PC-3 (cell line): ENCODE measurements at regions not wholly inside any gene's neighbourhood (a gene's known extent, or its start where the extent isn't known, plus 50 kb on each side); places are given as distances from the start of the nearest gene placed in this dataset.

Experiments
- ATAC-seq: fragments of 200-7000 bp; cut with Tn5 transposase; 2 replicates; pipeline ENCODE4 v1.9.1; 2020; ENCODE audit warnings: mild to moderate bottlenecking, moderate library complexity
- BruUV-seq: library from RNA; stranded (reverse); fragments of 400-500 nt; replicated peaks from 2 replicates; lab custom pipeline; 2021; lab: Mats Ljungman, UMichigan
- CTCF ChIA-PET: fragments of 300-600 bp; sonication (Branson Sonifier 250); formaldehyde crosslinking; loops from one replicate; lab custom pipeline; 2022; ENCODE audit warnings: antibody characterized with exemption; lab: Charles Lee
- POLR2A ChIA-PET: fragments of 300-600 bp; sonication (Branson Sonifier 250); formaldehyde crosslinking; loops from one replicate; lab custom pipeline; 2022; ENCODE audit warnings: antibody characterized with exemption; ENCODE audit not compliant: unreplicated experiment; lab: Charles Lee
- DNase-seq: peaks from one replicate; pipeline ENCODE4 v3.0.0-alpha.2; 2015
- H2AFZ ChIP-seq: fragments of 300-600 bp; sonication (generic); 2 replicates; pipeline ENCODE4 v1.6.0; 2016; ENCODE audit warnings: antibody characterized with exemption, low read length
- H3F3A ChIP-seq: fragments of 300-600 bp; sonication (generic); one replicate; pipeline ENCODE4 v1.6.0; 2017; ENCODE audit warnings: antibody characterized with exemption, low read length, control low read depth, mild to moderate bottlenecking; ENCODE audit not compliant: unreplicated experiment
- H3K27ac ChIP-seq: fragments of 300-600 bp; sonication (generic); 2 replicates; pipeline ENCODE4 v1.5.1; 2016; ENCODE audit warnings: mild to moderate bottlenecking, low read length
- H3K27me3 ChIP-seq: fragments of 300-600 bp; sonication (generic); 2 replicates; pipeline ENCODE4 v1.6.1; 2016; ENCODE audit warnings: low read length, mixed read lengths
- H3K36me3 ChIP-seq: fragments of 300-600 bp; sonication (generic); 2 replicates; pipeline ENCODE4 v1.6.1; 2016; ENCODE audit warnings: low read depth, mixed run types, low read length, mixed read lengths
- H3K4me1 ChIP-seq: fragments of 300-600 bp; sonication (generic); 2 replicates; pipeline ENCODE4 v1.5.1; 2016; ENCODE audit warnings: low read length; ENCODE audit not compliant: insufficient read depth
- H3K4me2 ChIP-seq: fragments of 300-600 bp; sonication (generic); 2 replicates; pipeline ENCODE4 v1.6.0; 2016; ENCODE audit warnings: low read length
- H3K4me3 ChIP-seq: fragments of 300-600 bp; sonication (generic); 2 replicates; pipeline ENCODE4 v1.5.1; 2016; ENCODE audit warnings: mild to moderate bottlenecking, low read length, mixed read lengths
- H3K79me2 ChIP-seq: fragments of 300-600 bp; sonication (generic); 2 replicates; pipeline ENCODE4 v1.6.1; 2017; ENCODE audit warnings: low read length, mixed read lengths
- H3K9ac ChIP-seq: fragments of 300-600 bp; sonication (generic); 2 replicates; pipeline ENCODE4 v1.6.0; 2016; ENCODE audit warnings: mild to moderate bottlenecking, low read length
- H3K9me2 ChIP-seq: fragments of 300-600 bp; sonication (generic); replicated peaks from 2 replicates; pipeline ENCODE4 v1.6.1; 2016; ENCODE audit warnings: mixed run types, low read length, mixed read lengths
- H3K9me3 ChIP-seq: fragments of 300-600 bp; sonication (generic); 2 replicates; pipeline ENCODE4 v1.6.1; 2016; ENCODE audit warnings: low read length, mixed read lengths
- H4K20me1 ChIP-seq: fragments of 300-600 bp; sonication (generic); 2 replicates; pipeline ENCODE4 v1.6.1; 2016; ENCODE audit warnings: low read length, mixed read lengths
- EZH2 ChIP-seq: fragments of 300-600 bp; sonication (generic); IDR thresholded peaks from one replicate; pipeline ENCODE4 v1.6.1; 2017; ENCODE audit warnings: antibody characterized with exemption, mild to moderate bottlenecking, low read length; ENCODE audit not compliant: unreplicated experiment
- EZH2phosphoT487 ChIP-seq: fragments of 300-600 bp; sonication (generic); IDR thresholded peaks from 2 replicates; pipeline ENCODE4 v1.6.1; 2018; ENCODE audit warnings: mild to moderate bottlenecking, antibody characterized with exemption, low read length, borderline replicate concordance
- intact Hi-C: fragments of 100-400 bp; cut with micrococcal nuclease; formaldehyde crosslinking; loops from 2 replicates; pipeline ENCODE4 v1.9.0; 2023
- TF ChIP-seq, protein P1 (sequence below): fragments of 300-600 bp; sonication (generic); conservative IDR thresholded peaks from 2 replicates; pipeline ENCODE4 v1.5.1; 2017; ENCODE audit warnings: antibody characterized with exemption, low read depth, mild to moderate bottlenecking, low read length

GRCh38 chr5:163293836-163294235, 143.6 kb upstream of the CCNG1 start:
- Histone ChIP-seq H3K4me1 (no peaks in the 10 kb centered on the region), H3K27ac (no peak overlapping the region), H2AFZ (no peak overlapping the region), H3K4me2 (no peak overlapping the region), H3K36me3 (no peaks in the 10 kb centered on the region), H3F3A (no peaks in the 10 kb centered on the region), H3K79me2 (no peaks in the 10 kb centered on the region), H3K27me3 (peaks cover 14% of the 10 kb centered on the region; the same call in 1 of the 2 replicates), H3K9me3 (no peaks in the 10 kb centered on the region), H3K9me2 (no peaks in the 10 kb centered on the region), H3K4me3 (no peak overlapping the region), H3K9ac (no peak overlapping the region), H4K20me1 (no peaks in the 10 kb centered on the region)
- BruUV-seq, result no TSS peak
- DNase-seq (no peak), ATAC-seq (no peak)
- TF ChIP-seq, protein P1, sequence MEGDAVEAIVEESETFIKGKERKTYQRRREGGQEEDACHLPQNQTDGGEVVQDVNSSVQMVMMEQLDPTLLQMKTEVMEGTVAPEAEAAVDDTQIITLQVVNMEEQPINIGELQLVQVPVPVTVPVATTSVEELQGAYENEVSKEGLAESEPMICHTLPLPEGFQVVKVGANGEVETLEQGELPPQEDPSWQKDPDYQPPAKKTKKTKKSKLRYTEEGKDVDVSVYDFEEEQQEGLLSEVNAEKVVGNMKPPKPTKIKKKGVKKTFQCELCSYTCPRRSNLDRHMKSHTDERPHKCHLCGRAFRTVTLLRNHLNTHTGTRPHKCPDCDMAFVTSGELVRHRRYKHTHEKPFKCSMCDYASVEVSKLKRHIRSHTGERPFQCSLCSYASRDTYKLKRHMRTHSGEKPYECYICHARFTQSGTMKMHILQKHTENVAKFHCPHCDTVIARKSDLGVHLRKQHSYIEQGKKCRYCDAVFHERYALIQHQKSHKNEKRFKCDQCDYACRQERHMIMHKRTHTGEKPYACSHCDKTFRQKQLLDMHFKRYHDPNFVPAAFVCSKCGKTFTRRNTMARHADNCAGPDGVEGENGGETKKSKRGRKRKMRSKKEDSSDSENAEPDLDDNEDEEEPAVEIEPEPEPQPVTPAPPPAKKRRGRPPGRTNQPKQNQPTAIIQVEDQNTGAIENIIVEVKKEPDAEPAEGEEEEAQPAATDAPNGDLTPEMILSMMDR, result no peak
- TF ChIP-seq EZH2, result no peak
- no peak for TF ChIP-seq EZH2phosphoT487
- intact Hi-C loops, result no loop called here
- ChIA-PET CTCF (no interaction called here), POLR2A (no interaction called here)

- Histone ChIP-seq H3K4me3 (no peak overlapping the region), H3K9ac (no peak overlapping the region), H4K20me1 (no peaks in the 10 kb centered on the region), H2AFZ (no peak overlapping the region), H3K27ac (no peak overlapping the region), H3K9me2 (no peaks in the 10 kb centered on the region), H3K27me3 (peaks cover 38% of the 10 kb centered on the region; the same call in 1 of the 2 replicates), H3K36me3 (no peaks in the 10 kb centered on the region), H3K9me3 (no peaks in the 10 kb centered on the region), H3K4me2 (no peak overlapping the region), H3K79me2 (no peaks in the 10 kb centered on the region), H3K4me1 (no peaks in the 10 kb centered on the region), H3F3A (no peaks in the 10 kb centered on the region)
- ChIA-PET CTCF (no interaction called here), POLR2A (no interaction called here)
- intact Hi-C loops, result no loop called here
- ATAC-seq (no peak), DNase-seq (no peak)
- BruUV-seq, result no TSS peak
- TF ChIP-seq EZH2phosphoT487 (no peak), EZH2 (no peak)
- TF ChIP-seq, protein P1, result no peak
Observed at GRCh38 chr5:163303718-163304117, 133.7 kb upstream of the CCNG1 start.

GRCh38 chr5:163305655-163306054, 131.7 kb upstream of the CCNG1 start:
- no peaks in the 10 kb centered on the region for H3K79me2 ChIP-seq
- ChIA-PET CTCF (interaction anchor here (1.4 kb wide), 1 partner anchor 103 kb away, joined by 14 read pairs; no protein-coding TSS in a partner anchor), POLR2A (no interaction called here)
- no peaks in the 10 kb centered on the region for H4K20me1 ChIP-seq
- H3K4me2 ChIP-seq, result no peak overlapping the region
- peaks cover 27% of the 10 kb centered on the region; the same call in 1 of the 2 replicates for H3K27me3 ChIP-seq
- ATAC-seq, result no peak
- TF ChIP-seq EZH2 (no peak), EZH2phosphoT487 (no peak)
- TF ChIP-seq, protein P1, result no peak
- no peaks in the 10 kb centered on the region for H3F3A ChIP-seq
- no TSS peak for BruUV-seq
- H3K9me3 ChIP-seq, result no peaks in the 10 kb centered on the region
- H3K4me1 ChIP-seq, result no peaks in the 10 kb centered on the region
- H3K9me2 ChIP-seq, result no peaks in the 10 kb centered on the region
- intact Hi-C loops, result loop anchor here (1.0 to 2.0 kb wide), 2 partner anchors 42 to 103 kb away; no protein-coding TSS in a partner anchor
- H3K36me3 ChIP-seq, result no peaks in the 10 kb centered on the region
- no peak overlapping the region for H2AFZ ChIP-seq
- no peak overlapping the region for H3K27ac ChIP-seq
- H3K4me3 ChIP-seq, result no peak overlapping the region
- no peak for DNase-seq
- no peak overlapping the region for H3K9ac ChIP-seq
